ENCODE measurements at regions not wholly inside any gene's neighbourhood (a gene's known extent, or its start where the extent isn't known, plus 50 kb on each side); places are given as distances from the start of the nearest gene placed in this dataset.

GRCh38 chrX:40153345-40154249 lies 55.8 kb upstream of the BCOR start:
- no peak for DNase-seq (ENCODE audit: low read depth)
- no peak for TF ChIP-seq CTCF (conservative IDR thresholded peaks at IDR 0.05; ENCODE audit: low read length)
- H3K4me3 ChIP-seq (ENCODE audit: low read length), result peak overlapping the region; percentile 39

- H3K4me3 ChIP-seq (ENCODE audit: low read length), result peak overlapping the region; percentile 37
- no peak for TF ChIP-seq CTCF (conservative IDR thresholded peaks at IDR 0.05; ENCODE audit: low read length)
- no peak for DNase-seq (ENCODE audit: low read depth)
Measured at GRCh38 chrX:40152741-40153344, 55.1 kb upstream of the BCOR start.

- TF ChIP-seq CTCF (conservative IDR thresholded peaks at IDR 0.05; ENCODE audit: low read length), result no peak
- peak overlapping the region; percentile 29; the same call in 1 of the 2 replicates for H3K4me3 ChIP-seq (ENCODE audit: low read length)
- DNase-seq (ENCODE audit: low read depth), result no peak
Measured at GRCh38 chrX:40152173-40152711, 54.5 kb upstream of the BCOR start.

- H3K4me3 ChIP-seq (ENCODE audit: low read length), result no peak overlapping the region
- DNase-seq (ENCODE audit: low read depth), result no peak
- TF ChIP-seq CTCF (conservative IDR thresholded peaks at IDR 0.05; ENCODE audit: low read length), result no peak
Measured at GRCh38 chrX:40151211-40152172, 53.7 kb upstream of the BCOR start.

GRCh38 chrX:40150503-40150902 lies 52.7 kb upstream of the BCOR start:
- H3K4me3 ChIP-seq (ENCODE audit: low read length), result no peak overlapping the region
- TF ChIP-seq CTCF (conservative IDR thresholded peaks at IDR 0.05; ENCODE audit: low read length), result no peak; the same call in 1 of the 2 replicates
- no peak for DNase-seq (ENCODE audit: low read depth)

GRCh38 chrX:40149286-40150175 lies 51.8 kb upstream of the BCOR start:
- no peak for TF ChIP-seq CTCF (conservative IDR thresholded peaks at IDR 0.05; ENCODE audit: low read length)
- DNase-seq (ENCODE audit: low read depth), result no peak
- H3K4me3 ChIP-seq (ENCODE audit: low read length), result no peak overlapping the region

Data from AG10803 (cell line).